ELR (cell line): ENCODE measurements at regions not wholly inside any gene's neighbourhood (a gene's known extent, or its start where the extent isn't known, plus 50 kb on each side); places are given as distances from the start of the nearest gene placed in this dataset.

Source experiments
- DNase-seq: peaks from one replicate; pipeline ENCODE4 v3.0.0-alpha.2; 2015; ENCODE audit warnings: low read depth

DNA sequence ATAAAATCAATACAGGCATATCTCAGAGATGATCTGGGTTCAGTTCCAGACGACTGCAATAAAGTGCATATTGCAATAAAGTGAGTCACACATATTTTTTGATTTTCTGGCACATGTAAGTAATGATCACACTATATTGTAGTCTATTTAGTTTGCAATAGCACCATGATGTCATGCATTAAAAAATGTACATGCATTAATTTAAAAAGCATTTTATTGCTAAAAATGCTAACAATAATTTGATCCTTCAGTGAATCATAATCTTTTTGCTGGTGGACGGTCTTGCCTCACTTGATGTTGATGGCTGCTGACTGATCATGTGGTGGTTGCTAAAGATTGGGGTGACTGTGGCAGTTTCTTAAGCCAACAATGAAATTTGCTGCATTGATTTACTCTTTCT, 511.1 kb downstream of the OTOL1 start:
- peak; percentile 1 for DNase-seq

DNA sequence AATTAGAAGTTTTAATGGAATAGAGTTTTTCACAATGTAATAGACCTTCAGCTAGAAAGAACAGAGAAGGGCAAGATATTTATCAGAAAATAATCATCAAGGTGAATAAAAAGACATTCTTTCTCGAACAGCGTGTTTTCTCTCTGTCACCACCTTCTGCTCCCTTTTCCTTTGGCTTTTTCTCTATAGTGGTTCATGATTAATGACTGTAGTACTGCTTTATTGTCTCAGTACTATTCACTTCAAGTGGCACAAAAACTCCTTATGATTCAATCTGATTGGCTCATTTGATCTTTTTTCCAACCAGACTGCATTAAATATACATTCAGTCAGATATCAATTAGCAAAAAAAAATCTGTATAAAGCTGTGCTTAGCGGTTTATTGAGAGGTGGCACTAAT, 516.0 kb downstream of the OTOL1 start:
- DNase-seq: no peak

DNA sequence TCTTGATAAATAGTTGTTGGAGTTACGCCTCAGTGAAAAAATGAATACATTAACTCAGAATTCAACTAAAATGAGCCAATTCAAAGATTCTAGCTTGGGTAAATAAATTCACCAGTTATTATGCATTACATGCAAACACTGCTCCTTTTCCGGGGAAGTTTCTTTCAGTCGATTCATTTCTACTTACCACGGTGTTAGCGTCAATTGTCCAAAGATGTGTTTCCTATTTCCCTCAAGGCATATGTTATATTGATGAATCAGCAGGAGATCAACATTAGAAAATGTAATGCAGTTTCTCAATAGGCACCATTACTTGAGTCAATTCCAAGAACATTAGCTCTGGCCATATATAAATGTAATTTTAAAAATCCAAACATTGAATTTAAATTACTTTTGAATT, 517.7 kb downstream of the OTOL1 start:
- DNase-seq: no peak

DNA sequence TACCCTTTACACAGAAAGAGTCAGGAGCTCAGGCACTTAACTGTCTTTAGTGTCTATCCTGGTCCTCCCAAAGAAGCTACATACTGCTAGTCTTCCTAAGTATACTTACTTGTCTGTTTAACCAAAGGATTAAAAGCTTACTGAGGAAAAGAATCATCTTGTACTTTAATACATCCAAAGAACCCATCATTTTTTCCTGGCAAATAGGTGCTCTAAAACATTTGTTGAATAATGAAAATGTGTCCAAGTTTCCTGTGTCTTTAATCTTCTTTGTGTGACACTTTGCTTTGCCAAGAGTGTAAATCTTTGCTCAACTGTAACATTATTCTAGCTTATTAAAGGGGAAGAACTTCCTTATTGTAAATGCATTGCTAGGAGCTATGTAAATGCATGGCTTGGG, 519.2 kb downstream of the OTOL1 start:
- DNase-seq: no peak

DNA sequence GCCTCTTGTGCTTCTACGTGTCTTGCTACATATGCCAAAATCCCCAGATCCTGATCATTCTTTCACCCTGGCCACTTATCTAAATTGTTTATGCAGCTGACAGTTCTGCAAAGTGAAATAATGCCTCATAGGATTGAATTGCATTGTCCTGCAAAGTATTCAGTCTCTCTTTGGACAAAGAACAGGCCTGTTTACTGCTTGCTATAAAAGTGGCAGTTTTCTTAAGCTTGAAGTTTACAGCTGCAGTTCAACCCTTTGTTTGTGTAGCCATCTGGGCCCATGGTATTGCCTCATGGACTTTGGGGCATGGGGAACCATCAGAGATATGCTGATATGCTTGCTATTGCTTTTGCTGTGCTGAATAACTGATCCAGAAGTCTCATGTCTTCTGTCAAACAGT, 523.2 kb downstream of the OTOL1 start:
- no peak for DNase-seq

DNA sequence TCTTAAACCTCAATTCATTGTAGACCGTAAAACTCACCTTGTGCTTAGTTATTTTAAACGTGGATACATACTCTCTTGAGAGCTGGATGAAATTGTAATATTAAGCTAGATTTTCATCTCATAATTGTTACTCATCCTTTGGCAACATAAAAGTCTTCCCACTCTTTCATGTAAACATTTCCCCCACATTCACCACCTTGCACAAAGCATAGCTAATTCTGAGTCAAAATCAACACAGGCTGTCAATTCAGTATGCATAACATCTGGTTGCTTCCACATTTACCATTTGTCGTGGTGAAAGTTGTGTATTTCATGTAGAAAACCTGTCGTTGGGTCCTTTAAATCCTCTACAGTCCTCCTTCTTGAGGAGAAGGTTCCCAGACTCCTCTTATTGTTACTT, 524.6 kb downstream of the OTOL1 start:
- peak; percentile 2 for DNase-seq

DNA sequence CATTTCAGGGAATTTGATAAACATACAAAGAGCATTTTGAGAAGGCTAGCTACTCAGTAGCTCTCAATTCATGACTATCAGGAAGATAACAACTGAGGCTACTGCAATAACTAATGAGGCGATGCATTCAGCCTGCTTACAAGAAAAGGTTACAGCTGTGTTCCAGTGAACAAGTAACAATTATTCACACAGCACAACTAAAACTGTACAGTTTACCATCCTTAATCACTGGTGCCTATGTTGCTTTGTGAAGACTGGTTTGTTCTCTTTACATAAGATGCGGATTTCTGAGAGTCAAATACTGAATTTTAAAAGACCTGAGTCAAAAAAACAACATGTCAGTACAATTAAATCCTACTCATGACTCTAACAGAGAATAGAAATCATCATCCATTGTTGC, 526.3 kb downstream of the OTOL1 start:
- no peak for DNase-seq

DNA sequence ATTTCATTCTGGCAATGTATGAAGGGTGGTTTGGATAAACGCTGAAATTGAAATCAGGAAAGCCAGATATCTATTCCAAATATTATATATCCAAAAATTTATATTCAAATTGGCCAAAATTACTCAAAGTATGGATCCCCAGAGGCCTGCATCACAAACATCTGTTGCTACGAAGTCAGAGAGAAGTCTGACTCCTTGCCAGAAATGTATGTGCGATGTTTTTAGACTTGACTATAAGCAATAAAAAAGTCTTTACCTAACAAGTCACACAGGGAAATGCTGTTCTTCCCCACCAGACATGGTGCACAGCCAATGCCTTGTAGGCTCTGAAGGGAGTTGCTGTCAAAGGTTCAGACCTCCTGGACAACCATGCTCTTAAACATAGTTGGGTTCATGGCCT, 533.1 kb downstream of the OTOL1 start:
- no peak for DNase-seq

DNA sequence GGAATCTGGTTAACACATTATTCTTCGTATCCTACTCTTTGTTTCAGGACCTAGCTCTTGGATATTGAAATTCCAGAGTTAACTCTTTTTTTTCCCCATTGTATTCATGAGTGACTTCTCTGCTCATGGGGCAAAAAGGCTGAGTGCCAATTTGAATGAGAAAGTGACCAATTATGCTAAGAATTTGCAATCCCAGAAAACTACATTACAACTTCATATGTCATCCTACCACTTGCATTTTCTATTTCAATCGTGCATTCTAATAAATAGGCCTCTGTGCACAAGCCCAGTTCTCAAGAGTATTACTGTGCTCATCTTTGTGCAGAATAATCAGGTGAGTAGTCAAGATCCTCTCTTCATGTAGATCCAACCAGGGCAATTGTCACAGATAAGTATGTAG, 537.8 kb downstream of the OTOL1 start:
- DNase-seq: peak; percentile 84

DNA sequence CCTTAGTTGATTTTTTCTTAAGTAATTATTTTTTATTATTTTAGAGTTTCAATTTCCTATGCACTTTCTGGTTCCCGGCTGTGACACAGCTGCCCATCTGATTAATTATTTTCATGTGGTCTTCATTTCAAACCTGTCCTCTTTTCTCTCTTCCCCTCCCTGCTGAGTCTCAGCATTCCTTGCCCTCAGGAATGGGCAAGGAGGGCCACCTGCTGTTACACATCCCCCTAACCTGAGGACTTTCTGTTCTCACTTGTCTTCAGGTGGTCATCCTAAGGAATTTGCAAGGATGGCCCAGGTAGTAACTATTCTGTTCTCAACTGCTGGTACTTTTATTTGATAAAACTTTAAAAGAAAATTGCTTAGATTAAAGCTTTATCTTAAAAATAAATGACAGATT, 545.0 kb downstream of the OTOL1 start:
- no peak for DNase-seq

DNA sequence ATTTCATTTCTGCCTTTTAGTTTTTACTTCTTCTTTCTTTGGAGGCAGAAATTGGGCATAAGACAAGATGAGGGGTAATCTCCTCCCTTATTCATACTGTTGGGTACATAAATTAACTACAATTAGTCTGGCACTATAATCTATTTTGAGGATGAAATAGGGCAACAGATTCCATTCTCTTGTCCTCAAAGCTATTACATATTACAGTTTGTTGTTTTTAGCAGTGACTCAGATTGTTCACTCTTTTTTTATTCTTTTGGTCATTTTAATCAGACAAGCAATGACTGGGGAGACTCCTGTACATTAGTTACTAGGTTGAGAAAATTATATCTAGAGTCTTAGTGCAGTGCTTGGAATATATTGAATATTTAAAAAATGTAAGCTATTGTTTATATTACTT, 556.0 kb downstream of the OTOL1 start:
- DNase-seq: peak; percentile 5

DNA sequence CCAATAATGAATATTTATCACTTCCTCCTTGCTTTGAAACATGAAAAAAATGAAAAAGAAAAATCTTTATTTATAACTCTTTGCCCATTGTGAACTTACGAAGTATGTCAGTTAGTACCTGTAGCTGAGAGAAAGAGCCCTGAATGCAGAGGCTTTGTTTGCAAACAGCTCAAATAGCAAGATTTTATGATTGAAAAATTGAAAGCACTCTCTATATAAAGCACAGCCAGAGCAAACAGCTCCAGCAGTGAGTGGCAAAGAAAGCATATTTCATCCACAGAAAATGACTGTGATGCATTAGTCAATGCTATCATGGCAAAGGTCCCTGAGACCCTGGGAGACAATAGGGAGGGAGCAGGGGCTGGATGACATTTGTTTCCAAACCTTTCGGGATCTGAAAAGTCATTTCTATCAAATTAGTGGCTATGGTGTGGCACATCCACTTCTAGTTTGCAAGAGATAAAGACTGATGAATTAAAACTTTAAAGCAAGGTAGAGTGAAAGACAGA, 576.1 kb downstream of the OTOL1 start:
- no peak for DNase-seq

DNA sequence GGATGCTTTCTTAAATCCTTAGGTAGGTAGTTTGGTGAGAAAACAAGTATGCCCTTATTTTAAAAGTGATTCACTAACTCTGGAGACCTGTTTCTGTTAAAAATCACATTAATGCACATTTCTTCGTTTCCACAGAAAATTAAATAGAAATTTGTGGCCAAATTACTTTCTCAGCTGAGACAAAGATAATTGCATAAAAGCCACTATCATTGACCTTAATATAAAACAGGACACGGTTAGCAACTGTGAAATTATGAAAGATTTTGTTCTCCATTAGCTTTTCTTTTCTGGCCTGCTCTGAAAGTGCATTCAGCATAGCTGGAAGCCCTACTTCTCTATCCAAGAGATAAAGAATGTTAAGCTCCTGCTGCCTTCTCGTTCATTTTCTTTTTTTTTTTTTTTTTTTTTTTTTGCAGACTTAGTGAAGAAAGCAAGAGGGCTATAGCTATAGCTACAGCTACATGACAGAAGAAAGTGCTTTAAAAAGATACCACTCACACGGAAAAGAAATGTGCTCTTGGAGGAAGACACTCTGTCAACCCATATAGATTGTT, 576.9 kb downstream of the OTOL1 start:
- no peak for DNase-seq

DNA sequence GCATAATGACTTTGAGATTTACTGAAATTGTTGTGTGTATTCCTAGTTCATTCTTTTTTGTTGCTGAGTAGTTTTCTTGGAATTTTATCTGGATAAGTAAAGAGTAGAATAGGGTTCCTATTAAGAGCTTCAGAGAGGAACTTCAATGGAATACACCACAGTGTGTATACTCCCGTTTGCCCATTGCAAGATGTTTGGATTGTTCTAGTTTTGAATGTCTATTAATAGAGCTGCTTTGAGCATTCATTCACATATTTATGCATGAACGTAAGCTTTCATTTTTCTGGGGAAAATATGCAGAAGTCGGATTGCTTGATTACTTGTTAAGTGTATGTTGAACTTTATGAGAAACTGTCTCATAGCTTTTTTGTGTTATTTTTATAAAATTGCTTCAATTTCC, 580.5 kb downstream of the OTOL1 start:
- DNase-seq: no peak

DNA sequence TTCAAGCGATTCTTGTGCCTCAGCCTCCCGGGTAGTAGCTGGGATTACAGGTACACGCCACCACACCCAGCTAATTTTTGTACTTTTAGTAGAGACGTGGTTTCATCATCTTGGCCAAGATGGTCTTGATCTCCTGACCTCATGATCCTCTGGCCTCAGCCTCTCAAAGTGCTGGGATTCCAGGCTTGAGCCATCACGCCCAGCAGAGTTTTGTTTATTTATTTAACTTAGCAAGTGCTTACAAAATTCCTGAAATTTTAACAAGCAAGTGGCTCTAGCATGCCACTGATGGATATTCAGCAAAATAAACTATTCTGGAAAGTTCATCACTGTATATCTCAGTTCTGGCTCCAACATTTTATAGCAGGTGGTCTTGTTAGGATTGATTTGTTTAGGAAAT, 585.9 kb downstream of the OTOL1 start:
- DNase-seq: peak; percentile 1

DNA sequence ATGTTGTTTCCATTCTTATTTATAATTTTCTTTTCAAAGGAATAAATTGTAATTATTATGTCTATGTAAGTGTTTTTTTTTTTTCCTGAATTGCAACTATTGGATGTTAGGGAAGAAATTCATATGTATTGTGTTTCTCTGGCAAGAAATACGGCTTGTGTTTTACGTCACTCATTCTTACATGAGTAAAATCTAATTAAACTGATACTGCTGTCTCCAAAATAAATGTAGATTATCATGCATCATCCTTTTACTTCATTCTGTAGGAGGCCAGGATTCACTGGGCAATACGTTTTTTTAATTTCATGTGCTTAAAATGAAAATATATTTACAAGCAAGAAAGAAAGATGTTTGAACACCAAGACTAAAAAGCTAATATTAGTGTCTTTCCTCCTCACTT, 590.8 kb downstream of the OTOL1 start:
- no peak for DNase-seq

DNA sequence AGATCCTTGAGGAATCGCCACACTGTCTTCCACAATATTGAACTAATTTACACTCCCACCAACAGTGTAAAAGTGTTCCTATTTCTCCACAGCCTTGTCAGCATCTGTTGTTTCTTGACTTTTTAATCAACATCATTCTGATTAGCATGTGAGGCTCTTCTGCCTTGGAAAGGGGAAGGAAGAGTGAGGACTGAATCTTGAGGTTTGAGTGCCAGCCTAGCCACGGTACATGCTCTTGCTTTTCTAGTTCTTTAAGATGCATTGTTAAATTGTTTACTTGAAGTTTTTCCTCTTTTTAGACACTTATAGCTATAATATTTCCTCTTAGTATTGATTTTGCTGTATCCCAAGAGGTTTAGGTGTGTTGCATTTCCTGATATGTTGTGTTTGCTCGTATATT, 596.1 kb downstream of the OTOL1 start:
- DNase-seq: no peak

DNA sequence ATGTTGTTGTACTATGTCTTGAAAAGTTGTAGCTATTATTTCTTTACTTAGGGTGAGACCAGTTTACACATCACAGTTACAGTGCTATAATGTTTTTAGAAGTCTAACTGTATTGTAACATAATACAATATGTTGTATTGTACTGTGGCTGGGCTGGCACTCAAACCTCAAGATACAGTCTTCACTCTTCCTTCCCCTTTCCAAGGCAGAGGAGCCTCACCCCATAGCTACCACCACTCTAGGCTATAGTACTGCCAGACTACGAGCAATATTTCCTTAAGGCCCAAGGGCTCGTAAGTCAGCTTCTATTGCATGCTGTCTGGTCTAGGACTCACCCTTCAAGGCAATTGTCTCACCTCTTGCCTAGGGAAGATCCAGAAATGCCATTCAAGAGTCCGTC, 597.7 kb downstream of the OTOL1 start:
- DNase-seq: no peak

DNA sequence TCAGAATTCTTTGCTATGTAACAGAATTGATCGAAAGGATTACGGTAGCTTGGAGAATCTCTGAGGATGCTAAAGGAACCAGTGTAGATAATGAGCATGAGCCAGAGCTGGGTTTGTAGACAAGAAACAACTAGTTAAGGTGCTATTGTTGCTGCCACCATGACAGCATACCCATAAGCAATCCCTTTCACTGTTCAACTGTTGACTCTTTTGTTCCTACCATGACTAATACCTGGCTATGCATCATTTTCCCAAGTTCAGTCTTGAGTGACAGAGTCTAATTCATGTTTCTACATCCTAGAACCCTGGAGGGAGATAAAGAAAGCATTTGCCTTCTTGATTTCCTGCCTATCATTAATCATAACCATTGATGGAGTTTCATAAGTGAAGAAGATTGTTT, 600.3 kb downstream of the OTOL1 start:
- DNase-seq: peak; percentile 20

DNA sequence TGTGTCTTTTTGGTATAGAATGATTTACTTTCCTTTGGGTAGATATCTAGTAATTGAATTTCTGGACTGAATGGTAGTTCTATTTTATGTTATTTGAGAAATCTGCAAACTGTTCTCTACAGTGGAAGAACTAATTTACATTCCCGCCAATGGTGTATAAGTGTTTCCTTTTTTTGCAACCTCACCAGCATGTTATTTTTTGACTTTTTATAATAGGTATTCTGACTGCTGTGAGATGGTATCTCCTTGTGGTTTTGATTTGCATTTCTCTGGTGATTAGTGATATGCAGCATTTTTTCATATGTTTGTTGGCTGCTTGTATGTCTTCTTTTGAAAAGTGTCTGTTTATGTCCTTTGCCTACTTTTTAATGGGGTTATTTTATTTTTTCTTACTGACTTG, 607.2 kb downstream of the OTOL1 start:
- no peak for DNase-seq

DNA sequence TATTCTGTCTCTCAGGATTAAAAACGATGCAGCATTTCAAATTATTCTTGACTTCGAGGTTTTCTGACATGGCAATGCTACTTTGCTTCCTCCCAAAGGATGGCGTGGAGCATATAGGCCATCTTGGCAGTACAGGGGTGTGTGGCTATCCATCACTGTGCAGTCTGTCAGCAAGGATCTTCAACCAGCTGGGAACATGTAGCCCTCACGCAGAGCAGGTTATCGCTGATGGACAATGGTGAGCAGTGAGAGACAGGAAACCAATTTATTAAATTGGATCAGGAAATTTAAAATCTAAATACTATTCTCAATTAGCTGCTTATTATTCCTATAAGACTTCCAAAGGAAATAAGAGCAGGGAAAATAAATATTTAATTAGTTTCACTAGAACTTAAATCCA, 615.3 kb downstream of the OTOL1 start:
- DNase-seq: no peak

DNA sequence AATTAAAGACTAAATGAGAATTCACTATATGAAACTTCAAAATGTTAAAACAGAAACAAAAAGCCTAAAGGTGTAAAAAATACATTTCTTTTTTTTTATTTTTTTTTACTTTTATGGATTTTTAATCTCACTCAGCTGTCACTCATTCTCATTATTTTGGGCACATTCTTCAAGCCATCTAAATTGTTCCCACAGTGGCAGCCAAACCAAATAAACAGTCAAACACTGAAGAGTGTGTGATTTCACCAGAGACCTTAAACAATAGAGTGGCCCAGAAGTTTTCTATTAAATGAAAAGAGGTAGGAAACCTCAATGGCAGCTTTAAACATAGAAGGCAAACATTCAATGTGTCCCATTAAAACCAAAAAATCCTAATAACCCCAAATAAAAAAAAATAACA, 616.1 kb downstream of the OTOL1 start:
- DNase-seq: no peak

DNA sequence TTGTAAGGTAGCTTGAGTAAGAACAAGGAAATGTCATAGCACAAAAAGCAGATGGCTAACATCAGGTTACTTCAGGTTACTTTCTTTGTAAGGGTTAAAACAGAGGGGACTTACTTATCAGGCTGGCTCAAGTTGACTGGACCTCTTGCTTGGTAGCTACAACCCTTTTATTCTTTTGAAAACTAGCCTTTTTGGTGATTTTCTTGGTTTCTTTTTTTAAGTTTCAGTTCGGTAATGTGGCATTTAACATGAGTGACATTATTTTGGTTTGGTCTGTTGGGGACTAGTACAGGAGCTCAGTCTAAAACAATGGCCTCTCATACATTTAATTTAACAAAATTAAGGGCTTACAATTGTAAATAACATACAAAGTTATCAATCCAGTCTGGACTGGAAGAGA, 621.4 kb downstream of the OTOL1 start:
- DNase-seq: no peak

DNA sequence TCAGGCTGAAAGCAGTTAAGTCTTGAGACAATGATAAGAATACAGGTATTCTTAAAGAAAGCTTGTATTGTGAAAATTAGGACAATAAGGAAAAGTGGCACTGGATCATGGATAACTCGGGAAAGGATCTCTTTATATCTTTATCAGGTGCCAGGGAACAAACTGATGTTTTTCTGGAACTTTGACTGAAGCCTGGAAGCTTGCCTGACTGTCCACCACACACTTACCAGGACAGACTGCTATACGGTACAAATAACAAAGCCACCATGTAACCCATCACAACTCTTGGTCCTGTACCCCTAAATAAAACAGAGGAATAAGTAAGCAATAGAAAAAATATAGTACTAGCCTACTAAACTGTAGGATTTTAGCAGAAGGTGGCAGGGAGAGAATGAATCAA, 623.0 kb downstream of the OTOL1 start:
- no peak for DNase-seq

DNA sequence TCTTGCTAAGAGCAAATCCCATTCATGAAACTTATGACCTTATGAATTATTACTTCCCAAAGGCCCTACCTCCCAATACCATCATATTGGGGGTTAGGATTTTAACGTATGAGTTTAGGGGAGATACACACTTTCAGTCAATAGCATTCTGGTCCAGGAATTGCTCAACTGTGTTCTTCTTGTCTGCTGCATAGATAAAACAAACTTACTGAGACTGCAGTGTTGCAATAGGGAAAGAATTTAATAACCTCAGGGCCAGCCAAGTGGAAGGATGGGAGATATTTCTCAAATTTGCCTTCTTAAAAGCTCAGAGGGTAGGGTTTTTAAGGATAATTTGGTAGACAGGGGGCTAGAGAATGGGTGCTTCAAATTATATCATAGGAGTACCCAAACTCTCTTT, 625.8 kb downstream of the OTOL1 start:
- no peak for DNase-seq
